ENCODE measurements at regions not wholly inside any gene's neighbourhood (a gene's known extent, or its start where the extent isn't known, plus 50 kb on each side); places are given as distances from the start of the nearest gene placed in this dataset.

DNA sequence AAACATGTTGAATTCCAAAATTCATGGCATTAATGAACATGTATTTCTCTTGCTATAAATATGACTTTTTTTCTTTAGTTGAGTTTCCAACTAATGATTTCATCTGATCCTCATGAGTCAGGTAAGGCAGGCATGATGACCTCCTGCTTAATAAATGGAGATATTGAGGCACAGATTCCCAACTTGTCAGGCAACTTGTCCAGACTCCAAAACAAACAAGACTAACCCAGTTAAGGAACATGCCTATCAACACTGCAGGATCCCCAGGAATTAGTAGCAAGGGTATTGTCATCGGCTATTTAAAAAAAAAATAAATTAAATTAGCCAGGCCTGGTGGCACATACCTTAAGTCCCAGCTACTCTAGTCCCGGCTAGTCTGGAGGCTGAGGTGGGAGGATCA is 121.3 kb upstream of the SALL4 start:
- TF ChIP-seq TEAD4 (IDR thresholded peaks at IDR 0.05) (no peak), ZBTB7A (IDR thresholded peaks at IDR 0.05; ENCODE audit: low read depth) (no peak), RAD21 (IDR thresholded peaks at IDR 0.05; ENCODE audit: low read depth) (no peak), USF1 (IDR thresholded peaks at IDR 0.05) (no peak), EP300 (IDR thresholded peaks at IDR 0.05; ENCODE audit: borderline replicate concordance) (no peak), EGR1 (IDR thresholded peaks at IDR 0.05) (no peak), TCF12 (IDR thresholded peaks at IDR 0.05; ENCODE audit: low read depth) (no peak), MAX (IDR thresholded peaks at IDR 0.05) (no peak), NFIC (IDR thresholded peaks at IDR 0.05) (no peak), YY1 (IDR thresholded peaks at IDR 0.05; ENCODE audit: low read depth) (no peak), CEBPB (IDR thresholded peaks at IDR 0.05) (no peak), REST (IDR thresholded peaks at IDR 0.05; ENCODE audit: low read depth) (no peak)

DNA sequence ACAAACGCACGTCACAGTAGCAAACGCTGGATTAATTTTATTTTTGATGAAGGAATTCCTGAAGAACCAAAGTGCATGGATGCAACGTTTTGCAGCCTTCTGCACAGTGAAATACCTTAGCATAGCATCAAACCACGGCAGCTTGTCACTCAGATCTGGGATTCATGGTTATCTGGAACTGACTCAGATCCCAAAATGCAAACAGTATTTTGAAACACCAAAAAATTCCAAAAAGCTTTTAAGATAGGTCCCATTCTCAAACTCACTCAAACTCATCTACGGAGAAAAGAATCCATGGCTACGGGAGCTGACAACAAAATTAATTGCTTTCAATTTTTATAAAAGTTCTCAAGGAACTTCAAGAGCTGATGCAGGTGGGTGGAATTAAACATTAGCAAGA is 116.2 kb upstream of the SALL4 start:
- TF ChIP-seq RAD21 (IDR thresholded peaks at IDR 0.05; ENCODE audit: low read depth) (no peak), USF1 (IDR thresholded peaks at IDR 0.05) (no peak), NFIC (IDR thresholded peaks at IDR 0.05) (no peak)

GRCh38 chr20:51917886-51918535 is 115.7 kb upstream of the SALL4 start:
- no peak for TF ChIP-seq TAF1 (IDR thresholded peaks at IDR 0.05; ENCODE audit: low read depth)

DNA sequence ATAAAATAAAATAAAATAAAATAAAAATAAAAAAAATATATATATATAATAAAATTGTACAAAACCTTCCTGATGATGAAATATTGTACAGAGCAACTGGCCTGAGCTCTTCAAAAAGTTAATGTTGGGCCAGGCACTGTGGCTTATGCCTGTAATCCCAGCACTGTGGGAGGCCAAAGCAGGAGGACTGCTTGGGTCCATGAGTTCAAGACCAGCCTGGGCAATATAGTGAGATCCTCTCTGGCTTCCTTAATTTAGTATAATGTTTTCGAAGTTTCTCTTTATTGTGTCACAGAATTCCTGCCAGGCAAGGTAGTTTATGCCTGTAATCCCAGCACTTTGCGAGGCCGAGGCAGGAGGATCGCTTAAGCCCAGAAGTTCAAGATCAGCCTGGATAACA is 113.9 kb upstream of the SALL4 start:
- TF ChIP-seq FOXM1 (IDR thresholded peaks at IDR 0.05; ENCODE audit: borderline replicate concordance, low read depth) = no peak
- TF ChIP-seq ZBTB7A (IDR thresholded peaks at IDR 0.05; ENCODE audit: low read depth) = no peak
- no peak for TF ChIP-seq CREB1 (IDR thresholded peaks at IDR 0.05; ENCODE audit: low read depth)
- no peak for TF ChIP-seq CEBPB (IDR thresholded peaks at IDR 0.05)
- no peak for TF ChIP-seq USF1 (IDR thresholded peaks at IDR 0.05)
- no peak for TF ChIP-seq REST (IDR thresholded peaks at IDR 0.05; ENCODE audit: low read depth)
- no peak for TF ChIP-seq EP300 (IDR thresholded peaks at IDR 0.05; ENCODE audit: borderline replicate concordance)
- TF ChIP-seq TCF12 (IDR thresholded peaks at IDR 0.05; ENCODE audit: low read depth) = no peak
- no peak for TF ChIP-seq TAF1 (IDR thresholded peaks at IDR 0.05; ENCODE audit: low read depth)
- no peak for TF ChIP-seq NFIC (IDR thresholded peaks at IDR 0.05)
- no peak for TF ChIP-seq MAX (IDR thresholded peaks at IDR 0.05)
- TF ChIP-seq TEAD4 (IDR thresholded peaks at IDR 0.05) = no peak
- TF ChIP-seq EGR1 (IDR thresholded peaks at IDR 0.05) = no peak

DNA sequence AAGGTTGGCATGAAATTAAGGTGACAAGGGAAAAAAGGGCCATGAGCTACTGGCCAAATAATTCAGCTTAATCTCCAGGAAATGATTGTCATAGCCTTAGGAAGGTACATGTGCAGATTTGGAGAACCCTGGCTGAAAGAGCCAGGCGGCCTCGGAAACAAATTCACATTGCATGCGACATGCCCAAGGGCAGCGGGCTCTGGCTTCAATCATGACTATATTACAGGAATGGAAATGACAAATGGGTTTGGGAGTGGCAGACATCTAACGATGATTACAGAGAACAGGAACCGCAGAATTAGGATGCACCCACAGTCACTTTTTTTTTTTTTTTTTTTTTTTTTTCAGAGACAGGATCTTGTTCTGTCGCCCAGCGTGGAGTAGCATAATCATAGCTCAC is 112.4 kb upstream of the SALL4 start:
- TF ChIP-seq EGR1 (IDR thresholded peaks at IDR 0.05) (no peak), ZBTB7A (IDR thresholded peaks at IDR 0.05; ENCODE audit: low read depth) (no peak), YY1 (IDR thresholded peaks at IDR 0.05; ENCODE audit: low read depth) (no peak), MAX (IDR thresholded peaks at IDR 0.05) (no peak), NFIC (IDR thresholded peaks at IDR 0.05) (no peak), CREB1 (IDR thresholded peaks at IDR 0.05; ENCODE audit: low read depth) (no peak), FOXM1 (IDR thresholded peaks at IDR 0.05; ENCODE audit: borderline replicate concordance, low read depth) (no peak), CEBPB (IDR thresholded peaks at IDR 0.05) (no peak), RAD21 (IDR thresholded peaks at IDR 0.05; ENCODE audit: low read depth) (no peak), TCF12 (IDR thresholded peaks at IDR 0.05; ENCODE audit: low read depth) (no peak), EP300 (IDR thresholded peaks at IDR 0.05; ENCODE audit: borderline replicate concordance) (no peak)

Measured in Ishikawa (cell line).